ENCODE measurements at regions not wholly inside any gene's neighbourhood (a gene's known extent, or its start where the extent isn't known, plus 50 kb on each side); places are given as distances from the start of the nearest gene placed in this dataset.

DNA sequence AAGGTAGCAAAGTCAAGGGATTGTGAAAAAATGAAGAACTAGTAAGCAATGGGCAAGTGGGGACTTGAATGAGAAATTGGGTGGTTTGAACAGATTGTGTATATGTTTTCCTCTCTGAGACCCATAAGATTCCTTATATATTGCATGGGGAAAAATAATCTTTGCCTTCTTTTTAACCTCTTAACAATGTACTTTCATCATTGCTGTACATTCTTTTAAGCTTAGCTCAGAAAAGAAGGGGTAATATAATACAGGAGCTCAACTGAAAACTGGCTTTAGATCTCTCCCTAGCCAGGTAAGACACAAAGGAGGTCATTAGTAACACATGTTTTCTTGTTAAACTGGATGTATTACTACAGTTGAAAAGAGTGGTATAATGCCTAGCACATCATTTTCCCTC is 287.2 kb downstream of the RNF144B start:
- DNase-seq, result no peak

DNA sequence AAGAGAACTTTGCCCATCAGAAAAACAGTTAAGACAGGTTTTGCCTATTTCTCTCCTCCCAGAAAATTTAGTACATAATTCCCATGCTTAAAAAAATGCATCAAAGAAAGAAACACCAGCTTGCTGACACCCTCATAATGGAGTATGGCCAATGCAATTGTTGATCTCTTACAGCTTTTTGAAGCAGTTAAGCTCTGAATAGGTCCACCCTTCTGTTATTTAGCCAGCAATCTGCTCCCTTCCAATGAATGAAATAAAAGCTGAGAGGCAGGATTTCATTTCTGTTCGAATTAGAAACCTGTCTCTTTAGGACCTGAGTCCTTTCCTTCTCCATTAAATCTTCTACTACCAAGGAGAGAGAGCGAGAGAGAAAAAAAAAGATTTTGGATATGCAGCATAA is 288.7 kb downstream of the RNF144B start:
- no peak for DNase-seq

DNA sequence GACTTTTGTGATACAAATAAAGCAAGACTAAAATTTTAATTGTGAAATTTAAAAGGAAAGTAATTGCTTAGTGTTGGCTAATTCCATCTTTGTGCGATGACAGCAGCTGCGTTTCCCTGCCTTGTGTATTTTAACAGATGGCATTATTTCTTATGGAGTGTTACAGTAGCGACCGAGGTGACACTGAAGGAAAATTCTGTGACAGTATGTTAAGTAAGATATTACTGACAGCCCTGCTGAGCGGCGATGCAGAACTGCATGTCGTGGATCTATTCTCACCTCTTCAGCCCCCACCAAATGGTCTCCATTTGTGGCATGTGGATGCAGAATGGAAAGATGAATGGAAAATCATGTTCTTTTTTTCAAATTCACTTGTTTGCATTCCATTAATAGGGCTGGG is 289.4 kb downstream of the RNF144B start:
- DNase-seq, result no peak

DNA sequence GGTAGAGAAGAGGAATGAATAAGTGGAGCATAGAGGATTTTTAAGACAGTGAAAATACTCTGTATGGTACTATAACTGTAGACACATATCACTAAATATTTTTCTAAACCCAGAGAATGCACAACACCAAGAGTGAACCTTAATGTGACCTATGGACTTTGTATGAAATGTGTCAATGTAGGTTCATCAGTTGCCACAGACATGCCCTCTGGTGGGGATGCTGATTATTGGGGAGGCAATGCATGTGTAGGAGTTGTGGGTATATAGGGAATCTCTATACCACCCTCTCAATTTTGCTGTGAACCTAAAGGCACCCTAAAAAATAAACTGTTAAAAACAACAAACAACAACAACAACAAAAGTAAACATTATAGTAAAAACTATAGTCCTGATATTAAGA is 293.7 kb downstream of the RNF144B start:
- no peak for DNase-seq

DNA sequence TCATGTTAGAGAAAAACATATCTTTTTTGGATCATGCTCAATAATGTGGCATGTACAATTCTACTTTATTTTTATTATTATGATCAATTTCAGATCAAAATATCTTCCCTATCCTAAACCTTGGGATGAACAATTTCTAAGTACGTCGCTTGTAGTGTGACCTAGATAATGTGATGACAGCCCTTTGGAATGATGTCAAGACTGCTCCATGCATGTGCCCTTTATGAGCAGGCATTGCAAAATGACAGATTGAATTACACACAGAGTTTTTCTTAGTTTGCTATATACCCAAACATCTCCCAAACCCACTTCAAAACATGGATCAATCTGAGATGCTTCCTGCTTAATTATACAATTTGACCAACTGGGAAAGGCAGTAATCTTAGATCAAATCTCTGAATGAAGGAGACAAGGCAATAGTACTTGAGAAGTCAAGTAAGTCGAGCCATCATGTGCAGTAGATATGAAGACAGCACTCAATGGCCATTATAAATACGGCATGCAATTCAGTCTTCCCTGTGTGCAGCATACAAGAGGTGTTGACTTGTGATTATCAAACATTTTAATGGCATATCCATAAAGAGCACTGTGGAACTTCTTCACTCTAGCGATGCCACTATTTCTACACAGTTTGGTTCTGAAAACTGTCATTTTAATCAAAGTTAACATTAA is 294.8 kb downstream of the RNF144B start:
- DNase-seq, result no peak

DNA sequence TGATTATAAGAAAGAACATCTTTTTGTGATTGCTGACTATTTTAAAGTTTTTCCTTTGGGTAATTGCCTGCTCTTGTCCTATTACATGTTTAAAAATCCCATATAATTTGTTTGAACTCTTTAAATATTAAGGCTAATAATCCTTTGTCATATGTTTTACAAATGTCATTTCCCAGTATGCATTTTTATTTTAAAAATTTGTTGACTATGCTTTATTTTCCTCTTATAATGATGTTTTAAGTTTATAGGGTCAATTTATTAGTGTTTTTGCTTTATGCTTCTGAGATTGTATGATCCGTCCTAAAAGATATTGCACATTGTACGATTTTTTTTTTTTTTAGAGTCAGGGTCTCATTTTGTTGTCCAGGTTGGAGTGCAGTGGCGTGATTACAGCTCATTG is 297.2 kb downstream of the RNF144B start:
- no peak for DNase-seq

DNA sequence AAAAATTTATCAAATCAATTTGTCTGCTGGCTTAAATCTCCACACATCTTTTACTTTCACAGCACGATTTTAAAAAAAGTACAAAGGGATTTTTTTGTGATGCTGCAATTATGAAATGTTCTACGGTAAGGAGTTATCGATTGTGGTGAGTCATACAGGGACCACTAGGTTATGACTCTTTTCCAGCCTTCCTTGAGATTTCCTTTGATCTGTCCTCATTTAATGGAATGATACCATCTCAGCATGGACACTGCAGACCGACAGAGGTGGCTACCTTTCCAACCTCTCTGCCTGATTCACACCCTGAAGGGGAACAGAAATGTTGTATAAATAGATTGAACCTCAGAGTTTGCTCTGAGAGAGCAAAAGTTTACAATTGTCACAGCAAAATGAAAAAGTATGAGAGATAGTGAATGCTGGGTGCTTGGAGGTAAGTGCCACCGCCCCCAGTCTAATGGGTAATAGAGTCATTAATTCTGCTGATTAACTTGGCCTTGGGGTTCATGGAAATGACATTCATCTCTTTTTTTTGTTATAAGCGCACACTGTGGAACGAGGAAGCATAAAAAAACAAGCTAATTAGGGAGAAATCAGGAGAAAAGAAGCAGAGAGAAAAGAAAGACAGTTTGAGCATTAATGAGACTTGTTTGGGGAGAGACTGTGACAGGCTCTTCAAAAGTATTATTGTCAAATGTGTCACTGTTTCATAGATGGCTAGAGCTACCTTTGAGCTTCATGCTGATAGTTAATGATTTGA is 306.0 kb downstream of the RNF144B start:
- no peak for DNase-seq

DNA sequence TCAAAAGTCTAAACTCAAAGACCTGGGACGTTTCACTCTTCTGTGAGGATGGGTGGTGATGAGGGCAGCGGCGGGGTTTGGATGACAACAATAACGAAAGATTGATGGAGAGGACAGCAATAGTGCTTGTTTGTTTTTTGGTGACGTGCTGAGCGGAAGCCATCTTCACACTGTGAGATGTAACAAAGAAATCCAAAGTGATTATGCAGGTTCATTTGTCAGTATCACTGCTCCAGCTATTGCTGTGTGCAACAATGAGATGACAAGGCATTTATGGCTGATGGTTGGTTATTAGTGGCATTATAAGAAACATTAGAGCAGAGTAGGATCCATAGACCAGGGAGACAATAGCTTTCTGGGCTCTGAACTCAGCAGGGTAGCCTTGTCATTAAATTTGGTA is 306.7 kb downstream of the RNF144B start:
- no peak for DNase-seq

DNA sequence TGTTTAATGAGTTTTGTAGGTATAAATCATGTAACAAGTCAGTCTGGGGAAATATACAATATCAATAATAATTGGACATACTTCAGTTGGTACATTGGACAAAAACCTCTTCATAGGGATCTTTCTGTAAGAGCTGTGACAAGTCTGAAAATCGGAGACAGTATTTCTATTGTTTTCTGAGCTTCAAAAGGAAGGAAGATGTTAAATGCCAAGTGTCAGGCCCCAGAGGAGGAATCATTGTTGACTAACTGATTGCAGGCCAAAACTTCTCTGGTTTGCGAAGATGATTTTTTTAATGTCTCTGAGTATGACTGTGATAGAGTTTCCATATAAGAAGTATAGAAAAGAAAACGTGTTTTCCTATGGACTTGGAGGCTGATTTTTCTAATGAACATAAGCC is 316.4 kb downstream of the RNF144B start:
- DNase-seq, result no peak

DNA sequence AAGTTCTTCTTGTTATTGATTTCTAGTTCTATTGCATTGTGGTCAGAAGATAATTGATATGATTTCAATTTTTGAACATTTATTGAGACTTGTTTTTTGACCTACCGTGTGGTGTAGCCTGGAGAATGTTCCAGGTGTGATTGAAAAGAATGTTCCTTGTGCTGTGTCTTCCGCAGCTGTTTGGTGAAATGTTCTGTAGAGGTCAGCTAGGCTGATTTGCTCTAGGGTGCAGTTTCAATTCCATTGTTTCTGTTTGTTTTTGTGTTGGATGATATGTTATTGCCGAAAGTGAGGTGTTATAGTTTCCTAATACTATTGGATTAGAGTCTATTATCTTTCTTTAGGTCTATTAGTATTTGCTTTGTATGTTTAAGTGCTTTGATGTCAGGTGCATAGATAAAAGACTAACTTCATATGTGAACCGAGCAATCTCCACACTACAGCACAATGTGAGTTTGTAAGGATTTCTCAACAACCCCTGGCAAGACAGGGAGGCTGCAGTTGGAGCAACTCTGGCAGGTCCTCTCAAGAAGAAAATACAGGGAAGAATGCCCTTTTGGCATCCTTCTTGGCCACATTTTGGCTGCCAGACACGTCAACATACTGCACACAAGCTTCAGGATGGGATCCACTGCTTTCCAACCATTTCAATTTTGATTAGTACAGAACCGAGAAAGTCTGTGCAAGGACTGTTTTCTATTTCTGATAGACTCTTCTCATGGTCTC is 320.7 kb downstream of the RNF144B start:
- DNase-seq, result no peak

DNA sequence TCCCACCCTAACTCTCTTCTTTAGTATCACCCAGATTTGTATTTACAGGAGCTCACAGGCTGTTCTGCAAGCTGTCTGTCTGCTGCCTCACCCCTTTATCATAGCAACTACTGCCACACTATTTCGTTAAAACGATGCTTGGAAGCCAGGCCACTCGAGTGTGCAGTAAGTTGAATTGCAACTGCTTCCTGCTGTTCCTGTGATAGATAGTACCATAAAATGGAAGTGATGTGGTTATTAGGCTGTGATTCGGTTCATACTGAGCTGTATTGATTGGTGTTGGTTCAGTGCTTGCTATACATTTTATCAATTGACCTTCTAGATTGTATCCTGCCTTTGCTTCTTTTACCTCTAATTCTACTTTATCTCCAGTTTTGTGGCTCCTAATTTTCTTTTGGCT is 325.4 kb downstream of the RNF144B start:
- no peak for DNase-seq

DNA sequence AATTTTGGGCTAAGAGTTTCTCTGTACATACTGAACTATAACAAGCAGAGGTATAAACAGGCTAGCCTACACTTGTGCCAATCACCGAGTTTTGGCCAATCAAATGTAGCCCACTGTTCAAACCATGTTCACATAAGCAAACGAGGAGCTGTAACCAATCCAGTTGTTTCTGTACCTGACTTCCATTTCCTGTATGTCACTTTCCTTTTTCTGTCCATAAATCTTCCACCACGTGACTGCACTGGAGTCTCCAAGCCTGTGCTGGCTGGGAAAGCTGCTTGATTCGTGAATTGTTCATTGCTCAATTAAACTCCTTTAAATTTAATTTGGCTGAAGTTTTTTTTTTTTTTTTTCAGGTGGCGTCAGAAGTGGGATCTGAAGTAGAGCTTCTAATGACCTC is 332.9 kb downstream of the RNF144B start:
- no peak for DNase-seq

DNA sequence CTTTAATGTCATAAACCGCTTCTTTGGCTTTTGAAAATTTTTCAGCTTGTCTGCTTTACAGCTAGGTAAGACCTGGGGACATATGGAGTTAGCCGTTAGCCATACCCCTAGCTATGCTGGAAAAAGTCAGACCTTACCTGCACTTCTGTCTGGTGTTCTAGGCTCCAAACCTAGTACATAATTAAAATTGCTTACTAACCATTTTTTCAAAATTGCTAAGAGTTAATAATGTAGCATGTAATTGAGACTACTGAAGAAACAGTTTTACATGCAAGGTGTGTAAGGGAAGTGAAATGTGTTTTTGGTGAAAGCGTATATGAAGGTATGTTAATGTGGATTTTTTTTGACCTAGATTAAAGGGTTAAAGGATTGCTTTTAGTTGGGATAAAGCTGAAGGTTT is 336.9 kb downstream of the RNF144B start:
- DNase-seq, result no peak

DNA sequence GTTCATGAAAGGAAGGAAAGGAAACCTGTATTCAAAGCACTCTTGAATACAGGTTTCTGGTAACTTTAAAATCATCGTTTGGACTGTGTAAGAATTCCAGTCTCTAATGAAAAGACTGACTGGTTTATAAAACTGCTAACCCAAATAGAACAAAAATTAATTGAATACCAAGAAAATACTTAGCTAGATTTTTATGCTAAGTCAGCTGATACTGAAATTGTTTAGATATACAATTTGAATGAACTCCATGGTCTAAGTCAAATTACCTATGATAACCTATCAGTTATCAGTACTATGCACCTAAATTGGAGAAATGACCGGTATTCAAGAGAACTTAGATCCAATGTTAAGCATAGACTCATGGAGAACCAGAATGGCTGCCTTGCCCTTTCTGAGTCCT is 338.3 kb downstream of the RNF144B start:
- no peak for DNase-seq

DNA sequence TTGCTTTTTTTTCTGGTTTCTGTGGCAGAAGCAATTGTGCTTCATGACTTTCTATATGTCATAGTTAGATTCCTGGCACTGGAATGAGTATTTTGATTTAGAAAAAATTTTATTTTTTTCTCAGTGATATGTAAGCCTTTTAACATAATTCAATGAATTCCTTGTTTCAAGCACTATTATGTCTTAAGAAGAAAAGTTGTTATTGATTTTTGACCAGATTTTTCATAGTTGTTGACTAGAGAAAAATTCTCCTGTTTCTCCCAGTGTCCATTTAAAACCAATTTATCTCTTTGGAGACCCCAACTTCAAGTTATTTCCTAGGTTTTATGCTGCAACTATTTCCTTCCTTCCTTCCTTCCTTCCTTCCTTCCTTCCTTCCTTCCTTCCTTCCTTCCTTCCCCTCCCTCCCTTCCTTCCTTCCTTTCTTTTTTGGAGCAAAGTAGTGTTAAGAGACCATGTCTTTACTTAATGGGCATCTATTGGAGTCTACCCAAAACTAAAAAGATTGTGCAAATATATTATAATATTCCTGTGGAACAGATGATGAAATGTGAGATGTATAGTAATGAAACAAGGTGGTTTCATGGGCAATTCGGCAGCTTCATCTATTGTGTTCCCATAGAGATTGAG is 346.9 kb downstream of the RNF144B start:
- DNase-seq, result no peak

DNA sequence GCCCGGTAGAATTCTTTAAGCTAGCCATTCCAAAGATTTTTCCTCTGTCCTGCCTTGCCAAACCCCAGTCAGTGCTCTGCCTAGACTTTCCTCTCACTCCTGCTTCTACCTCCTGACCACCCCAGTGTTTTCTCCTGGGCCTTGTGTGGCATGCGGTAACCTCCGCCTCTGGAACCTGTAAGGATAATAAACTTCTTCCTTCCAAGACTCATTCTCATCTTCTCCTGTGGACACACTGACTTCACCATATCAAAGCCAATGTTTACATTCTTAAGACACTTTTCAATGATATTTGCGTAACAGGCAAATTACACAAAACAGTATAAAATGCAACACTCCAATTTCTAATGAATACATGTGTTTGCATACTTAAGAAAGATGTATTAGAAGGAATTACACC is 354.6 kb downstream of the RNF144B start:
- no peak for DNase-seq

DNA sequence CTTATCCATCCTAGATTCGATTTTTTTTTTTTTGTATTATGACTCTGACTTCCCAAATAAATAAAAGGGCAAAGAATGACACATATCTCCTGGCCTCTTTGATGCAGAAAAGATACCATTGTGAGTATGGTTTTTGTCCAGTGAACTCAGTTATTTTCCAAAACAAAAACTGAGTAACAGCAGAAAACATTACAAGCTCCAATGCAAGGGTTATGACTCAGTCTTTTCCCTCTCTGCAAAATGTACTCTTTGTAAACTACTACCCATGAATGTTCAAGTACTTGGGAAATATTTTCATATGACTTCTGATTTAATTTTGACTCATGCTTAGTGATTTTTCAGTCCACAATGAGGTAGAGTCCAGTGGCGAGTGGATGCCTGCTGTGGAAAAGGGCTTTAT is 355.3 kb downstream of the RNF144B start:
- DNase-seq, result no peak

DNA sequence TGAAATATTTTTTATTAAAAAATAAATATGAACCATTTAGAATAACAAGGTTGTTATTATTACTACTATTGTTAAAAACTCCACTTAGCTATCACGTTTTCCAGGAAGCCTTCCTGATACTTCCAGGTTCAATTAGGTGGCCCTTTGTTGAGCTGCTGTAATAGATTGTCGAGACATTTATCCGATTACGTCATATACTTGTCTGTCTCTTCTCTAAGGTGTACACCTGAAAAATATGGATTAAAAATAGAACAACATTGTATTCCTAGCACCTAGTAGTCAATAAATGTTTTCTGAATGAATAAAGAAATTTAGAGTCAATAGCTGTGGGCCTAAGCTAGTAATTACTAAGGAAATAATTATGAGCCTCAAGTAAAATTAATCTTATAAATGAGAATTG is 359.6 kb downstream of the RNF144B start:
- no peak for DNase-seq

DNA sequence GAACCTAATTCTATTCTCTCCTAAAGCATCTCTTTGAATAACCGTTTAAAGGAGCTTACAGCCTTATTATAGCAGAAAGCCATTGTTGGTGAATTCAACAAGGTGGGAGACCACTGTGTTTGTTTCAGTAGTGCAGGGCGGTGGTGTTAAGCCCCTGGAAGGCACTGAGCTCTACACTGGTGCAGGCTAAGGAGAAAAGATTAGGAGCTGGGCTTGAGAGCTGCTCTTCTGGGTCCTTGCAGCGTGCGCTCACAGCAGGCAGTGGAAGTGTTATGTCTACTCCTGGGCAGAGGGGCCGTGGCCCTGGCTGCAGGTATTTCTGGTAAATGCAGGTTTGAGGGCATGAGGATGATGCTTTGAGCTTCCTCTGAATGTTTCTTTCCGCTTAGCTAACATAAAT is 361.2 kb downstream of the RNF144B start:
- DNase-seq, result no peak

DNA sequence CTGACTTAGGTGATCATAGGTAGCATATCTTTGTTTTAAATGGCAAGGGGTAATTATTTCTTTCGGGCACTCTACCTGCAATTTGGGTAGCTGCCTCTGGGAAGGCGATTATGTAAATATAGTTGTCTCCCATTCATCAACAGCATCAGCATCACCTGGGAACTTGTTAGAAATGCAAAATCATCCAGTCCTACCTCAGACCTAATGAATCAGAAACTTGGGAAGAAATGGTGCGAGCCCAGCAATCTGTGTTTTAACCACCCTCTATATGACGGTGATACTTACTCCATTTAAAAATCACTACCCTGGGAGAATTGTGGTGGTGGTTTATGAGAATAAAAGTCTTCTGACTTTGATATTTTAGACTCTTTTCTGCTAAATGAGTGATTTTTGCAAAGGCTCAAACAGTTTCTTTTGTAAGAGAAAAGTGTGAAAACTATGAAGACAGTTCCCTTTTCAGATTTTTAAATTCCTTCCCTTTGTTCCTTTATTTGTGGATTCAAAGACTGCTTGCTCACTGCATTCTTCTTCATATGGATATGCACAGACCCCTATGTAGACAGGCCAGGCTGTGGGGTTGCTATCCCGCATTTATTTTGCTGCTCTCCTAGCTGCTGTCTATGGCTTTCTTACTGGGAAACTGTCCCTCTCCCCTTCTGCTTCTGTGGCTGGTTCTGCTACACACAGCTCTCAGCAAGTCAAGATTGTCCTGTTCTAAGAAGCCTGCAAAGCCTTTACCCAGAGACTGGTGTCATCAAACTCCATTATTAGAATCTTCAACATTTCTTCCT is 365.3 kb downstream of the RNF144B start:
- no peak for DNase-seq

DNA sequence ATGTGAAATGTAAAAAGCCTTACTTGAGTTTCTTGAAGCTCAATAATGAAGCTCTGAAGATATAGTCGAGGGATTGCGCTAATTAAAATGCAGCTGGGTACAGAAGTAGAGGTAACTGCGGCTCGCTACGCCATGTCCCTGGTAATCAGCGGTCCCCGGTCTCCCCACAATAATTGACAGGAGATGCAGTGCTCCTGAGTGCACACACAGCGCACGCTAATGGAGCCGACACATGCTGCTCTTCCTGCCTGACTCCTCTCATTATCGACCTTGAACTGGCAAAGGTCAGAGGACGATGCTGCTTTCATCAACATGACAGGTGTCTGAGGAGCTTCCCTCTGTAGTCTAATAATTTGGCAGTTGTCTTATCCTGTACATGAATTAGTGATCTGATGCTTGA is 365.9 kb downstream of the RNF144B start:
- no peak for DNase-seq

DNA sequence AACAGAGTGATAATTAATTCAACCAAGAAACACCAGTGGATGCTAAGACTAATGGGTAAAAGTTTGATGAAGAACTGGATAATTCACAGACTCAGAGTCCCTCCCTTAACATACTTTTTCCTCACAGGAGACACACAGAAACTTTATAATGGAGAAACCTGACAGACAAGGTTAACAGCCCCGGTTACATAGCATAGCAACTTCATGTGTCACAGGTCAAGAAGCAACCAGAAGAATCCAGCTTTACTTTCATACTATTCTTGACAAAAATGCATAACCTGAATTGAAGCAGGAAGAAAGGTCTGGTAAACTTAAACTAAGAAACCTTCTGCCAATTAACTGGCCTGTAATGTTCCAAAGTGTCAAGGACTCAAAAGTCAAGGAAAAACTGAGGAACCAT is 375.9 kb downstream of the RNF144B start:
- no peak for DNase-seq

DNA sequence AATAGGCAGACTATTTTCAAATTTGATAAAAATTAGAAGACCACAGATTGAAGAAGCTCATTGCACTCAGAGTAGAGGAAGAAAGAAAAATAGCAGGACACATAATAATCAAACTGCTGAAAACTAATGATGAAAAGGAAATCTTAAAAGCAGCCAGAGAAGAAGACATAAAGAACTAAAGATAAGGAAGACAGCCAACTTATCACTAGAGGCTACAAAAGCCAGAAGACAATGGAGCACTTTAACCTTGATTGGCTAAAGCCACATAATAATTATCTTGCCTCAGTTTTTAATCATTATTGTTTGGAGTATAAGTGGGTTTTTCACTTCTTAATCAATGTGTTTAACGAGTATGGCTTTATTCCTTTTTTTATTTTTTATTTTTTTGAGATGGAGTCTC is 397.6 kb downstream of the RNF144B start:
- DNase-seq, result no peak
